ENCODE measurements at regions not wholly inside any gene's neighbourhood (a gene's known extent, or its start where the extent isn't known, plus 50 kb on each side); places are given as distances from the start of the nearest gene placed in this dataset.

DNA sequence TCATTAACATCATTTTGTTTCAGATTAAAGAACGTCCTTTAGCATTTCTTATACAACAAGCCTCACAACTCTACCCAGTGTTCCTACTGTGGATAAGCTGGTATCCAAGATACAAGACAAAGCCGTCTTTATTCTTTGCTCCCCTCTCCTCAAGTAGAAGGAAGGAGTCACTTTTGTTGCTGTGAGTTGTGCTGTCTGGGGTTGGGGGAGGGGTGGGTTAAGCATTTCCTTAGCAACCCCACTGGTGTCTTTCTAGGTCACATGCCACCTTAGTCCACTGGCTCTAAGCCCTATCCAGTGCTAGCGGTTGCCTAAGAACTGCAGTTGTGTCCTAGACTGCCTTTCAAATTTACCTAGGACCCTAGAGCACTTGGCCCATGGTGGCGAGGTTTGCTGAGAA is 155.6 kb upstream of the PIEZO2 start:
- TF ChIP-seq POLR2A (IDR thresholded peaks at IDR 0.05; ENCODE audit: low read length), result no peak
- no peak for TF ChIP-seq GATA1 (IDR thresholded peaks at IDR 0.05; ENCODE audit: low read depth, low read length)
